GM10248 (cell line): ENCODE measurements at regions not wholly inside any gene's neighbourhood (a gene's known extent, or its start where the extent isn't known, plus 50 kb on each side); places are given as distances from the start of the nearest gene placed in this dataset.

ENCODE experiments used
- CTCF ChIA-PET: fragments of 300-600 bp; sonication (Branson Sonifier 250); formaldehyde crosslinking; extraction: SDS; loops from one replicate; lab custom pipeline; 2021; ENCODE audit warnings: antibody characterized with exemption; lab: Yijun Ruan, JAX
- POLR2A ChIA-PET: fragments of 350-650 bp; sonication (Branson Sonifier 250); formaldehyde crosslinking; extraction: SDS; loops from one replicate; lab custom pipeline; 2020; ENCODE audit warnings: antibody characterized with exemption; lab: Yijun Ruan, JAX
- DNase-seq: peaks from one replicate; pipeline ENCODE4 v3.0.0; 2012; ENCODE audit errors: extremely low spot score
- CTCF ChIP-seq: IDR thresholded peaks from 2 replicates; pipeline ENCODE4 v1.5.1; 2012; ENCODE audit warnings: mild to moderate bottlenecking, low read depth; ENCODE audit errors: extremely low read depth, missing control alignments, control extremely low read depth

- TF ChIP-seq CTCF = no peak
- ChIA-PET CTCF (no interaction called here), POLR2A (no interaction called here)
- no peak for DNase-seq
These were observed 125.9 kb downstream of the TPRA1 start for GRCh38 chr3:127464642-127465041.

- ChIA-PET POLR2A (no interaction called here), CTCF (interaction anchor here (0.9 kb wide), 1 partner anchor 86 kb away, joined by 3 read pairs; no protein-coding TSS in a partner anchor)
- TF ChIP-seq CTCF = no peak
- no peak for DNase-seq
These were observed 128.3 kb downstream of the TPRA1 start for GRCh38 chr3:127462111-127462655.

- POLR2A ChIA-PET = no interaction called here
- no peak for DNase-seq
- CTCF ChIA-PET = no interaction called here
- no peak for TF ChIP-seq CTCF
These were observed 129.1 kb downstream of the TPRA1 start for GRCh38 chr3:127461286-127461910.

- TF ChIP-seq CTCF = no peak
- ChIA-PET CTCF (interaction anchor here (1.0 kb wide), 1 partner anchor 14 kb away, joined by 3 read pairs; no protein-coding TSS in a partner anchor), POLR2A (no interaction called here)
- DNase-seq = no peak
These were observed 130.6 kb downstream of the TPRA1 start for GRCh38 chr3:127459891-127460290.

GRCh38 chr3:127458696-127459604 lies 131.6 kb downstream of the TPRA1 start:
- CTCF ChIA-PET = interaction anchor here (9.1 kb wide), 1 partner anchor 781 kb away, joined by 51 read pairs; no protein-coding TSS in a partner anchor
- TF ChIP-seq CTCF = no peak
- POLR2A ChIA-PET = no interaction called here
- peak; percentile 41 for DNase-seq

- CTCF ChIA-PET = interaction anchor here (1.2 to 9.1 kb wide), 5 partner anchors 10 to 935 kb away, joined by 3 to 51 read pairs (median 5); no protein-coding TSS in a partner anchor
- no peak for DNase-seq
- no peak for TF ChIP-seq CTCF
- POLR2A ChIA-PET = no interaction called here
These were observed 132.9 kb downstream of the TPRA1 start for GRCh38 chr3:127457546-127458145.
